ENCODE measurements at regions not wholly inside any gene's neighbourhood (a gene's known extent, or its start where the extent isn't known, plus 50 kb on each side); places are given as distances from the start of the nearest gene placed in this dataset.

DNA sequence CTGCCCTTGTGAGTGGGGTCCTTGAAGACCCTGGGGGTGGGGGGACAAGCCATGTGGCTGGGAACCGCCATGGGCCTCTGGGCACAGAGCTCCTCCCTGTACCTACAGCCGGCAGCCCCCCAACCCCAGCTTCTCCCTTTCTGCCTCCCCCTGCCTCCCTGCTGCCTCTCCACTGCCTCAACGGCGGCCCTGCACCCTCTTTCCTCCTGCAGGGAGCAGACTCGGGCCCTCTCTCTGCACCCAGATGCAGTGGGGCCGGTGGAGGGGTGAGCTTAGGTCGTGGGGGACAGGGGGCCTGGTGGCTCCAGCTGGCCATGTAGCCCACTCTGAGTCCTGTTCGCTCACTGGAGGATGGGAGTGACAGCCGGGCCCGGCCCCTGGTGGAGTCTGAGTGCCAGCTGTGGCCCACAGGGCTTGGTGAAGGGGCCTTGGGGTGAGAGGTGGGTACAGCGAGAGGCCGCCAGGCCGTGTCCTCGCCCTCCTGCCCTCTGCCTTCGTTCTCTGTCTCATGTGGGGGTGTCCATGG, 139.3 kb upstream of the COL5A1 start:
- DNase-seq (ENCODE audit: low spot score) = no peak

DNA sequence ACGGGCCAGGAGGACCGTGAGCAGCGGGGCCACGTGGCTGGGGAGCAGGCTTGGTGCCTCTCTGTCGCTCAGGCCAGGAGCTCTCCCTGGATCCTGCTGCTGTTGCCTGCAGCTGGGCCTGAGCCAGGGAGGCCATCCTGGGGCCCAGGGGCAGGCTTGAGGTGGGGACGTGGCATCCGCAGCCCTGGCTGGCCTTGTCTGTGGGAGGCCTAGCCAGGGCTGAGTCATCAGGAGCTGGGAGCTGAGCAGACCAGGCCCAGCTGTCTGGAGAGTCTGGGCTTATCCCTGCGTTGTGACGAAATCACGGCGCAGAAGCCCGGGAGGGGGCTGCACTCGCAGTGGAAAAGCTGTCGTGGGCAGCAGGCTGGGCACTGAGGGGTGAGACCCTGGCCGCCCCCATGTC, 138.8 kb upstream of the COL5A1 start:
- peak; percentile 98 for DNase-seq (ENCODE audit: low spot score)

DNA sequence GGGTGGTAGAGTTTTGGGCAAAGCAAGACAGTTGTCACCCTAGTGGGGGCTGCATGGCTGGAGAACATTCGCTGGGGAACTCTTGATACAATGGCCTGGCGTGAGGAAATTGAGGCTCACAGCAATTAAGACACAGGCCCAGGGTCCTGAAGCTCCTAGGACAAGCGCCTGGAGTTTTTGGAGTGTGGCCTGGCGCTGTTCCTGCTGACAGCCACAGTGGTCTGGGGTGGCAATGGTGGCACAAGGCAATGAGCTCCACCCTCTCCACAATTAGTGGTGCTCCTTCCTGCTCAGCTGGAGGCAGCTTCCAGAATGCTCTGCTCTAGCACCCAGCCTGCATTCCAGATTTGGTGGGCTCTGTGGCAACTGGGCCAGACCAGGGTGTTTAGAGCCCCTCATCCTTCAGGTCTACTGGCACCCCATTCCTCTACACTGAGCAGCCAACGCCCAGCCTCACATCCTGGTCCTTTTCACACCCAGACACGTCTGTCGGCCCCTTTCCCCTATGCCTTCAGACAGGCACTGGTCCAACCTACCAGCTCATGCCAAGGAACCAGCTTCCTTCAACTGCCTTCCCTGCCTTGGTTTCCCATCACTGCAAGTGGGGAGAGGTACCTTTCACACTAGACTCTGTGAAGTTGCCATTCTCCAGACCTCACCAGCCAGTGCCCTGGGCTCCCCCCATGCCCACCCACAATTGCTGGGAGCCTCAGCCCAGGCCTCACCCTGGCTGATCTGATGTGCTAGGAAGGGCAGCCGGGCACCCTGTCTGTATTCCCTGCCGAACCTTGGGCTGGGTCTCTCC, 138.1 kb upstream of the COL5A1 start:
- no peak for DNase-seq (ENCODE audit: low spot score)

DNA sequence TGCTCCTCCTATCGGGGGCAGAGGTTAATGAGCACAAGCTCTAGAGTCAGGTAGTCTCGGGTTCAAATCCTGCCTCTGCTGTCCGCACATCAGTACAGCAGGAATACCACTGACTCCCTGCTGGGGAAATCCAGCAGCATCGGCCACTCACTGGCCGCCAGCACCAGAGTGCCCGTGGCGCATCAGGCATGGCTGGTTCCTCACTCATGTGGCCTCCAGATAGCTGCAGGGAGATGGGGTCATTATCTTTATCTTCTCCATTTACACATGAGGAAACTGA, 137.6 kb upstream of the COL5A1 start:
- DNase-seq (ENCODE audit: low spot score) = no peak

DNA sequence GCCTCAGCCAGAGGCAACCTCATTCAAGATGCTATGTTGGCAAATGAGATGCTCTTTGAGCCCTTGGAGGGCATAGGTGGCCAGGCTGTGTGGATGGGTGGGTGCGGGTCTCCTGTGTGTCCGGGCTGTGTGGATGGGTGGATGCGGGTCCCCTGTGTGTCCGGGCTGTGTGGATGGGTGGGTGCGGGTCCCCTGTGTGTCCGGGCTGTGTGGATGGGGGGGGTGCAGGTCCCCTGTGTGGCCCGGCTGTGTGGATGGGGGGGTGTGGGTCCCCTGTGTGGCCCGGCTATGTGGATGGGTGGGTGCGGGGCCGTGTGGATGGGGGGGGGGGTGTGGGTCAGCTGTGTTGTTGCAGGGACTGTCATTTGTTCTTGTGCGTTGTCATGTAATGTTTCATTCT, 136.6 kb upstream of the COL5A1 start:
- no peak for DNase-seq (ENCODE audit: low spot score)

DNA sequence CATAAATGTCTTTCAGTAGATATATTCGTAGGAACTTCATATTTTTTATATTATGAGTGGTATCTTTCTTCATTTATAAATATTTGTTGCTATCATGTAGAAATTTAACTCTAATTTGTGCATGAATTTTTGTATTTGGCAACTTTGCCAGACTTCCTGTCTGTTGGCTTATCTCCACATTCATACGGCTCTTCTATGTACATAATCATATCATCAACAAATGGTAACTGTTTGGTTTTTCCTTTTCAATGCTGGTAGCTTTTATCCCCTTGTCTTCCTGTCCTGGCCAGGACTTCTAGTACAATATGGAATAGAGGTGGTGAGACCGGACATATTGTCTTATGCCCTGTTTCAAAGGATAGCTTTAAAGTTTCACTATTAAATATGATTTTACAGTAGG, 132.3 kb upstream of the COL5A1 start:
- DNase-seq (ENCODE audit: low spot score) = no peak

DNA sequence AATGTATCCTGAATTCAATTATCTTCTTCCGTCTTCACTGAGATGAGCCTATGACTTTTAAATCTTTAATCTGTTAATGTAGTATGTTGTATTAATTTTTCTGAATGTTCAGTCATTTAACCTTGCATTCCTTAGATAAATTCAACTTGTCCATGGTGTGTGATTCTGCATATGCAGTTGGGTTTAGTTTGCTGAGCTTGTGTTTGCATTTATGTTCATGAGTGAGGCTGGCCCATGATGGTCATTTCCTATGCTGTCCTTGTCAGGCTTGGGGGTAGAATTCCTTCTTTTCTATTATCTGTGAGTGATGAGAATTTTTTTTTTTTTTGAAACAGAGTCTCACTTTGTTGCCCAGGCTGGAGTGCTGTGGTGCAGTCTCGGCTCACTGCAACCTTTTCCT, 131.8 kb upstream of the COL5A1 start:
- DNase-seq (ENCODE audit: low spot score) = no peak

DNA sequence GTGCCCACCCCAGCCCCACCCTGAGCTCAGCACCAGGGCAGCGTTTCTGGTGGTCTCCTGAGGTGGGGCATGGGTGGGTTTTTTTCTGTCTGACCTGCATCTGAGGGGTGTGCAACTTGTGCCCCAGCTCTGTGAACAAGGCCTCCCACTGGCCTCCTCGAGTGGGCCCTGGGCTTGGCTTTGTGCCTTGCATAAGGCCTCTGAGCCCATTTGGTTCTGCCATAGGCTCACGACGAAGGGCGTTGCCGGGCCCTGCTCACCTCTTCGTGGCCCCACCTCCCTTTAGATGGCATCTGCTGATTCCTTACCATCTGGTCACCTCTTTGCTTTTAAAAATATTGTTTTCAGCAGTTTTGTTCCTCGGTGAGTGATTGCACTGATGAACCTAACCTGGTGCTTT, 127.1 kb upstream of the COL5A1 start:
- no peak for DNase-seq (ENCODE audit: low spot score)

DNA sequence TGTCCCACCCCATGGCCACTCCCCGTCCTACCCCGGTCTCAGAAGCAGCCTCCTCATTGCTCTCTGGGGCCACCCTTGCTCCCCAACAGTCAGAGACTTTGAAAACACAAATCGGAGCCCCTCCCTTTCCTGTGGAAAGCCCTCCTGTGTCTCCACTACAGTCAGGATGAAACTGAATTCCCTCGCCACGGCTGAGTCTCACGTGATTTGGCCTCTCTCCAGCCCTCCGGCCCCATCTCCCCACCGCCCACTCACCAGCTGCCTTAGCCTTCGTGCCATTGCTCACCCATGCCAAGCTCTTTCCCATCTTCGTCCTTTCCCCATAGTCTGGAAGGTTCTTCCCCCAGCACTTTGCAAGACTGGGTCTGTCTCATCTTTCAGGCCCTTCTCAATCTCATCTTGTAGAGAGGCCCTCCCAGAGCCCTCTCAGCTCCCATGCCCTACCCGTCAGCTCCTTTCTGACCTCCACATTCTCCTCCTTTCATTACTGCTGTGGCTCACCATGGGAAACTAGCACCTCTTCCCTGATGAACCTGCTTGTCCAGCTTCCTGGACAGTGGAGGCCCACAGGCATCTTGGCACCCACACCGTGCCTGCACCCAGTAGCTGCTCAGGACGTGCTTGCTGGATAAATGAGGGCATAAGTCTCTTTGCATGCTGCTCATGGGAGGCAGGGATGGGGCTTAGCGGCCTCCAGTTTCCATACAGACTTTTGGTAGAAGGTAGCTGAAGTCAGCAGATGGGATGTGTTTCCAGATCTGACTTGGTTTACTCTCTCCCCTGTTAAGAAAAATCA, 126.4 kb upstream of the COL5A1 start:
- no peak for DNase-seq (ENCODE audit: low spot score)

DNA sequence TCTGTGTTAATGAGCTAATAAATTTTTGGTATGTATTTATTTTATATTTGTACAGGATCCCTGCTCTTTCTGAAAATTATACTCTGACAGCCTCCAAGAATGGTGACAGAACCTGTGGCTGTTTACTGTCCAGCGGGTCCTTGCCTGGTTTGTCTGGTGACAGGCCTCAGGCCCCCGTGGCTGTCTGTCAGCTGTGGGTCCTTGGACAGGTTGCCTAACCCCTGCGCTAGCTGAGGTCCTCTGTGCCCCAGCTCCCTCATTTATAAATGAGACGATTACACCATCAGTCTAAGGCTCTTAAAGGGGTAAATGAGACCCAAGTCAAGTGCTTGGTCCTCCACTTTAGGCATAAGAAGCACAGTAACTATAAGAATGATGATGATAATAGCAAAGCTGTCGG, 125.1 kb upstream of the COL5A1 start:
- no peak for DNase-seq (ENCODE audit: low spot score)

DNA sequence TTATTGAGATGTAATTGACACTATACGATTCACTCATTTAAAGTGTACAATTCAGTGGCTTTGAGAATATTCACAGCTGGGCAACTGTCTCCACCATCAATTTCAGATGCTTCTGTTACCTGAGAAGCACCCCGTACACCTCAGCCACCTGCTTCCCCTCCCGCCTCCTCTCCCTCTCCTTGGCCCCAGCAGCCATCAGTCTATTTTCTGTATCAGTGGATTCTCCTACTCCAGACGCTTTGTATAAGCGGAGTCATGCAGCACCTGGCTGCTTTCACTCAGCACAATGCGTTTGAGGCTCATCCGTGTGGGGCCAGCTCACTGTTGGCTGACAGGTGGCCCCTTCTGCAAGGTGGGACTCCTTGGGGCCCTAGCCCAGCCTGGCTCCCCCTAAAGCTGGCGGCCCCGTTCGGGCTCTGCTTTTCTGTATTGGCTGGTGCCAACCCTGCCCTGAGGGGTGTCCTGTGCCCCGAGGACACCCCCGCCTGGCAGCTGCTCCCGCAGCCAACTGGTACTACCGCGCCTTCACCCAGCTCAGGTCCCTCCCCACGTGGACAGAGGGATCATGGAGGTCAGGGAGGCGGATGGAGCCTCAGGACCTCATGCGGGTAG, 124.4 kb upstream of the COL5A1 start:
- no peak for DNase-seq (ENCODE audit: low spot score)

DNA sequence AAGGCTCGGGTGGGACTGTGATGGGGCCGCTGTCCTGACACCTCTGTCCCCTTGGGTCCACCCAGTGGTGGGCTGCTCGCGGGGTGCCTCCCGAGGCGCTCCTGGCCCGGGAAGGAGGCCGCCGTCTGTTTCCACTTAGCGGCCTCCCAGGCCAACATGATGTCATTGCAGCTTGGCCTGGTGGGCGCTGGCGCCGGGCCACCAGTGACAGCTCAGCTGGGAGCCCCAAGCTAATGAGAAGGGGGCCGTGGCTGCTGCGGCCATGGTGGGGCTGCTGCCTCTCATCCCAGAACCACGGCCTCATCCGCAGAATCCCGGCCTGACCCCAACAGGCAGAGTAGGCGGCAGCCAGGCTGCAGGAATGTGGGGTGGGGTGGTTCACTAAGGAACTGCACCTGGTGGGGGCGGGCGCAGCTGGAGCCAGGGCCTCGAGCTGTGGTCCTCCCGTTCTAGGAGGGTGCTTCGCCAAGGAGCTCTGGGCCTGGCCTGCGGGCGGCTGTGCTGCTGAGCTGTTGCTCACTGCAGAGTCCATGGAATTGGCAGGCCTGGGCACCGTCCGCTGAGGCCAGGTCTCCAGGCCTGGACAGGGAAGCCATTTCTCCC, 123.5 kb upstream of the COL5A1 start:
- DNase-seq (ENCODE audit: low spot score) = no peak

DNA sequence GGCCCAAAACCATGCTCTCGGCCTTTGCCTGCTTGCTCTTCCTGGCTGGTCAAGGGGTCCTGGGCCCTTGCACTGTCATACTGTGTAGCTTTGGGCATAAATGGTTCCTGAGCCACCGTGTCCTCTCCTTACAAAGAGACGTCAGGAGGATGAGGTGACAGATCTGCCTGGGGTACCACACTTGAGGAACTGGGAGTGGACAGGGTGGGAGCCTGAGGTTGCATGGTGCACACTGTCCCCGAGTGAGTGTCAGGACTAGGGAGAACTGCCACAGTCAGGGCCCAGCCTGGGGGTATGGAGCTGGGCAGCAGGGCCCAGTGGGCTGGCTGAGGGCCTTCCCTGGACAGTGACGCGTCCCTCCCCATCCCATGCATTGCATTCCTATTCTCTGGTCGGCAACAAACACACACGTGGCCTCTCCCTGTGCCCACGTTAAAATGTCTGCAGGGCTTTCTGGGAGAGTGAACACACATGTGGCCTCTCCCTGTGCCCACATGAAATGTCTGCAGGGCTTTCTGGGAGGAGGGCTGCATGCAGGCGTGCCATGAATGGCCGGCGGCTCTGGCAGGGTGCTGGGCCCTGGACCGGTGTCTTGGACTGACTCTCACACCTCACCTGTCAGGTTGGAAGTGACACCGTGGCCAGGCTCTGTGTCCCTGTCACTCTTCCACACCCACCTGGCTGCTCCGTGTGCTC, 122.1 kb upstream of the COL5A1 start:
- DNase-seq (ENCODE audit: low spot score) = no peak

DNA sequence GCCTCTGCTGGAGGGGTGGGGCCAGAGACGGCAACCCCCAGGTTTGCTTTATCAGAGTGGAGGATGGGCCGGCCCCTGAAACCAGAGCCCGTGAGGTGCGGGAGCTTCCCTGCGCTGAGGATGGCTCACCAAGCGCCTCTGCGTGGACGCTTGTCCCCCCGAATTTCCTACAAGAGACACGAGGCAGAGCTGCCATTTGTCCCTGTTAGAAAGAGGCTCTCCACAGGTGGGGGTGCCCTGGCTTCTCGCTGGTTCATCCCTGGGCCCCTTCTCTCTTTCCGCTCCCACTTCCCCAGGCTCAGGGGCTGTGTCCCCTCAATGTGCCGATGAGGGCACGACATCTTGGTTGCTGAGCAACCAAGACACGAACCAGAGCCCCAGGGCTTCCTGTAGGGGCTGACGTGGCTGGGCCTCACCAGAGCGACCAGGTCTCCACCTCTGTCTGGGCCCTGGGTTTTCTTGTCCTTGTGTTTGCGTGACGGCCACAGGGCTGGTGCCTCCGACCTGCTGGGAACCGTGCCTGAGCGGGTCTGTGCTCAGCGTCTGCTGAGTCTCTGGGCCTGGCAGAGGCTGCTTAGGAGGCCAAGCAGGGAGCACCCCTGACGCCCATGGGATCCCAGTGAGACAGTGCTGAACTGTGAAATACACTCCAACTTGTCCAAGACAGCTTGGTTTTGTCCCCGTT, 119.6 kb upstream of the COL5A1 start:
- no peak for DNase-seq (ENCODE audit: low spot score)

DNA sequence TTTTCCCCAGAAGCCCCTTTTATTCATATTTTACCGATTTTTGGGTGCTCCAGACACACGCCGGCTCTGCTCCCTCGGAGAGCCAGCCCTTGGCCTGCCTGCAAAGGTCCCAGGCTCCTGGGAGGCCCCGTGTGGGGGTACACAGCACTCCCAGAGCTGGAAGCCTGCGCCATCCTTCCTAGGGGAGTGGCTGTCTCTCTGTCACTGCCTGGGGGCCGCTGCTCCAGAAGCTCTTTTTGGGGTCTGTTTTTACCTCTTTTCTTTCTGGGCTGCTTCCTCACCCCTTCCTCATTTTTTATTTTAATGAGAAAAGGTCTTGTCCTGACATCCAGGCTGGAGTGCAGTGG, 119.1 kb upstream of the COL5A1 start:
- no peak for DNase-seq (ENCODE audit: low spot score)

DNA sequence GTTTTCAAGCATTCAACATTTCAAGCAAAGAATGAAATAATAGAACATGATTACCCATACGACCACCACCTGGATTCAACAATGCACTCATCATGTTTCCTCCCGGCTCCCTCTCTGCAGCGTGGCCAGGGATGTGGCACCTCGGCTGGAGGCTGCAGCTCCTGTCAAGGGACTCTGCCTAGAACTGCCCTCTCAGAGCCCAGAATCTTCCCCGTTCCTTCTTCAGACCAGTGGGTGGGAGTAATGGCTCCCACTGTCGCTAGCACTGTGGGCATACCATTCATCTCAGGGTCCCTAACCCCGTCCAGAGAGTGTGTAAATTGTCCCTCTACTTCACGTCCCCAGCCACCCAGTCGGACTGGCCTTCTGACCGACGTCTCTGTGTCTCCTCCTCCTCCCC, 118.6 kb upstream of the COL5A1 start:
- no peak for DNase-seq (ENCODE audit: low spot score)

DNA sequence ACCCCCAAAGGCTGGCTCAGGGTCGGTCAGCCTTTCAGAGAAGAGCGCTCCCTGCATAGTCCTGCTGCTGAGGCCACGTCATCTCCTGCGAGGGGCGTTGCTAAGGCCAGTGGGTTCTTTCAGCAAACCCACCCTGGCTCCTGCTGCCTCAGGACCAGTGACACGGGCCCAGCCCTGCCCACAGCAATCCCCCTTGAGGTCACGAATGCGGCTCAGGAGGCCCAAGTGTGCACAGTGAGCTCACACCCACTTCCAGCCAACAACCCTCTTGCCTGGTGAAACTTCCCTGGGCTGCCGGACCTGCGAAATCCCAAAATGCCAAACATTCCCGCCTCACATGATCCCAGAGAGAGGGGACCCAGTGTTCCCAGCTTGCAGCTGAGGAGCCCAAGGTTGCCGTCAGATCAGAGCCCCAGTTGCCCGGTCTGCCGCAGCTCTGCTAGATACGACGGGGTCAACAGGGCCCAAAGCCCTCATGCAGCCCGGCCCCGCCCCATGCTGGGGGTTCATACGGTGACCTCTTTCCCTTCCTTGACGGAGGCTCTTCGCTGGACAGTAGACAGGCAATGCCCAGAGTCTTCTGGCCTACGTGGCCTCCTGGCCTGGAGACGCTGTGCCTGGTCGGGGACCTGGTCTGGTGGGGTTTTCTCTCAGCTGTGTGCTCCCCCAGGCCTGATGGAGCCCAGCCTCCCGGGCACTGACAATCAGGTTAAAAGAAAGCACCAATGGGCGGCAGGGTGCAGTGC, 116.4 kb upstream of the COL5A1 start:
- DNase-seq (ENCODE audit: low spot score) = no peak

DNA sequence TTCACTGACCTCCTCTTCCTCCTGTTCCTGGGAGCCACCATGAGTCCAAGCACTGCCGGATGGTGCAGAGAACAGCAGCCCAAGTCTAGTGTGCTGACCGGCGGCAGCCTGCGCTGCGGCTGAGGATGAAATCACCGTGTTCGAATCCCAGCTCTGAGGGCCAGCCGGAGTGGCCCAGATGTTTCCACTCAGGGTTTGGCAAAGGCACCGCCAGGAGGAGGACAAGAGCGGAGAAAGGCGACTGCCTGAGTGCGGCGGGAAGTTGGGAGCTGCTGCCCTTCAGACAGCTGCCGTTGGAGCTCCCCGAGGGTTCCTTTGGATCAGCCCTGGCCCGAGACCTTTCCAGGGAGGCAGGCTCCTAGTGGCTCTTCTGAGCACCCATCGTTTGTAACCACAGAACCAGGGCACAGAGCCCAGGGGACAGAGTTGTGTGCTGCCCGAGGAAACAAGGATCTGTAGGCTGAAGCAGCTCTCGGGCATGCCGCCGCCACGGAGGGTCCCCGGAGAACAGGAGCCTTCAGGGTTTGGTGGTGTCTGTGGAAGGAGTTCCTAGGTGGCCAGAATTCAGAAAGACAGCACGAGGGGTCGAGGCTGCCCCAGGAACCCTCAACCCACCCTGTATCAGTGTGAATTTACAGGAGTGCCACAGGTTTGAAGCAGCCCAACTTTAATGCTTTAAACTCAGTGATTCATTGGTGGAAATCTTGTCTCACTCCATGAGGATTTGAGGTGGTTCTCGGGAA, 115.6 kb upstream of the COL5A1 start:
- no peak for DNase-seq (ENCODE audit: low spot score)

DNA sequence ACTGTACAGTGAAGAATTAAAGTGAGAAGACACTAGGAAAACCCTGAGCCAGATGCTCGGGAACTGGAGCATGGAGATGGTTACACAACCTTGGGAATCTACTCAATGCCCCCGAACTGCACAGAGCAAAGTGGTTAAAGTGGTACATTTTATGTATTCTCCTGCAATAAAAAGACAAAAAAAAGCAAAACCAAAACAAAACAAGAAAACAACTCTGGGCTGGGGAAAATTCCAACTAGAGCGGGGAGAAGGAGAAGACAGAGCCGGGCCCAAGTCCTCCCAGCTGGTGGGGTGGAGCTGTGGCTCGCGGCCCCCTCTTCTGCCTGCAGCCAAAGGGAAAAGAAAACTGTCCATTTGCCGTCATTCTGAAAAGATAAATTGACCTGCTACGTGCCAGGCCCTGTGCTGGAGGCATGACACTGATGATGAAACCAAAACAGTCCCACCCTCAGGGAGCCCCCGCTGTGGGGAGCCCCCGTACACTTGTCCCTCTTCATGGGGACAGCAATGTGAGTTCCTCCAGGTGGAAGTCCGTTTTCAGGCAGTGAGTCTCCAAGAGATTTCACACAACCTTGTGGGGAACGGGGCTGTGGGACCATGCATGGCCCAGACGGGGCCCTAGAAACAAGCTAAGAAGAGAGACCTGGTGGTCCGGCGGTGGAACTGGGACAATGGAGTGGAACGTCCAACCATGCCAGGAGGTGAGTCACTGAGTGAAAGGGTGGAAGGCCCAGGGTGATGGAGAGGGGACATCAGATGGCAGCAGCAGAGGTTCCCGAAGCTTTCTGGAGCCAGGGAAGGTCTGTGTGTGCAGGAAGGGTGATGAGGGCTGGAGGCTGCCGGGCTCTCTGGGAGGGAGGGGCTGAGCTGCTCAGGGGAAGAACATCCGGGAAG, 114.8 kb upstream of the COL5A1 start:
- DNase-seq (ENCODE audit: low spot score) = no peak

Data from H4 (cell line).